T-helper 9 cell (primary cell): ENCODE measurements at regions not wholly inside any gene's neighbourhood (a gene's known extent, or its start where the extent isn't known, plus 50 kb on each side); places are given as distances from the start of the nearest gene placed in this dataset.
"Not testable (repeated sequence)": the region's sequence is repeated elsewhere in the genome, so short reads cannot be mapped to it uniquely, and the experiment has no call there.

Experiments
- DNase-seq: peaks from one replicate; pipeline ENCODE4 v3.0.0-alpha.2; 2020

GRCh38 chr6:14543971-14544585 lies 426.5 kb downstream of the CD83 start:
- DNase-seq, result no peak

GRCh38 chr6:14544666-14545065 lies 427.1 kb downstream of the CD83 start:
- DNase-seq, result no peak

- no peak for DNase-seq
Observed at GRCh38 chr6:14545496-14545895, 427.9 kb downstream of the CD83 start.

GRCh38 chr6:14546036-14546435 lies 428.5 kb downstream of the CD83 start:
- DNase-seq, result no peak

- no peak for DNase-seq
Observed at GRCh38 chr6:14547284-14547998, 429.9 kb downstream of the CD83 start.

- DNase-seq, result no peak
Observed at GRCh38 chr6:14549304-14549770, 431.8 kb downstream of the CD83 start.

- DNase-seq, result no peak
Observed at GRCh38 chr6:14549871-14550270, 432.3 kb downstream of the CD83 start.

- no peak for DNase-seq
Observed at GRCh38 chr6:14550410-14550809, 432.8 kb downstream of the CD83 start.

- no peak for DNase-seq
Observed at GRCh38 chr6:14550822-14551221, 433.2 kb downstream of the CD83 start.

GRCh38 chr6:14551601-14552000 lies 434.0 kb downstream of the CD83 start:
- not testable (repeated sequence) for DNase-seq

GRCh38 chr6:14552891-14553290 lies 435.3 kb downstream of the CD83 start:
- no peak for DNase-seq

GRCh38 chr6:14553515-14553914 lies 435.9 kb downstream of the CD83 start:
- DNase-seq, result no peak

- DNase-seq, result no peak
Observed at GRCh38 chr6:14555804-14556203, 438.2 kb downstream of the CD83 start.

GRCh38 chr6:14559746-14560536 lies 442.4 kb downstream of the CD83 start:
- no peak for DNase-seq

GRCh38 chr6:14561563-14561962 lies 444.0 kb downstream of the CD83 start:
- not testable (repeated sequence) for DNase-seq

- DNase-seq, result no peak
Observed at GRCh38 chr6:14567842-14568241, 450.3 kb downstream of the CD83 start.

- DNase-seq, result no peak
Observed at GRCh38 chr6:14569394-14569793, 451.8 kb downstream of the CD83 start.

GRCh38 chr6:14569874-14570273 lies 452.3 kb downstream of the CD83 start:
- DNase-seq, result not testable (repeated sequence)

- DNase-seq, result no peak
Observed at GRCh38 chr6:14571001-14571400, 453.4 kb downstream of the CD83 start.

GRCh38 chr6:14571746-14572145 lies 454.2 kb downstream of the CD83 start:
- no peak for DNase-seq

GRCh38 chr6:14573267-14573666 lies 455.7 kb downstream of the CD83 start:
- DNase-seq, result no peak

- no peak for DNase-seq
Observed at GRCh38 chr6:14573703-14574290, 456.2 kb downstream of the CD83 start.

- no peak for DNase-seq
Observed at GRCh38 chr6:14575961-14576360, 458.4 kb downstream of the CD83 start.
